ENCODE measurements at regions not wholly inside any gene's neighbourhood (a gene's known extent, or its start where the extent isn't known, plus 50 kb on each side); places are given as distances from the start of the nearest gene placed in this dataset.
"Not testable (repeated sequence)": the region's sequence is repeated elsewhere in the genome, so short reads cannot be mapped to it uniquely, and the experiment has no call there.

- DNase-seq, result no peak
These were observed 967.1 kb upstream of the ROBO1 start for GRCh38 chr3:80734920-80735319.

- DNase-seq, result no peak
These were observed 966.7 kb upstream of the ROBO1 start for GRCh38 chr3:80734483-80734882.

GRCh38 chr3:80733522-80734176 lies 965.9 kb upstream of the ROBO1 start:
- no peak for DNase-seq

DNA sequence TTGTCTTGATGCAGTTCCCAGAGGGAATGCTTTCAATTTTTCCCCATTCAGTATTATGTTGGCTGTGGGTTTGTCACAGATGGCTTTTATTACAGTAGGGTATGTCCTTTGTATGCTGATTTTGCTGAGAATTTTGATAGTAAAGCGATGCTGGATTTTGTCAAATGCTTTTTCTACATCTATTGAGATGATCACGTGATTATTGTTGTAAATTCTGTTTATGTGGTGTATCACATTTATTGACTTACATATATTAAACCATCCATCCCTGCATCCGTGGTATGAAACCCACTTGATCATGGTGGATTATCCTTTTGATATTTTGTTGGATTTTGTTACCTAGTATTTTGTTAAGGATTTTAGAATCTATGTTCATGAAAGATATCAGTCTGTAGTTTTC lies 959.8 kb upstream of the ROBO1 start:
- DNase-seq, result not testable (repeated sequence)

DNA sequence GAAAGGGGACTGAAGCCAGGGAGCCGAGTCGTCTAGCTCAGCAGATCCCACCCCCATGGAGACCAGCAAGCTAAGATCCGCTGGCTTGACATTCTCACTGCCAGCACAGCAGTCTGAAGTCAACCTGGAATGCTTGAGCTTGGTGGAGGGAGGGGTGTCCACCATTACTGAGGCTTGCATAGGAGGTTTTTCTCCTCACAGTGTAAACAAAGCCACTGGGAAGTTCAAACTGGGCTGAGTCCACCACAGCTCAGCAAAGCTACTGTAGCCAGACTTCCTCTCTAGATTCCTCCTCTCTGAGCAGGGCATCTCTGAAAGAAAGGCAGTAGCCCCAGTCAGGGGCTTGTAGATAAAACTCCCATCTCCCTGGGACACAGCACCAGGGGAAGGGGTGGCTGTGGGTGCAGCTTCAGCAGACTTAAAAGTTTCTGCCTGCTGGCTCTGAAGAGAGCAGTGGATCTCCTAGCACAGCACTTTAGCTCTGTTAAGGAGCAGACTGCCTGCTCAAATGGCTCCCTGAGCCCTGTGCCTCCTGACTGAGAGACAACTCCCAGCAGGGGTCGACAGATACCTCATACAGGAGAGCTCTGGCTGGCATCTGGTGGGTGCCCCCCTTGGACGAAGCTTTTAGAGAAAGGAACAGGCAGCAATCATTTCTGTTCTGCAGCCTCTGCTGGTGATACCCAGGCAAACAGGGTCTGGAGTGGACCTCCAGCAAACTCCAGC lies 942.0 kb upstream of the ROBO1 start:
- DNase-seq, result not testable (repeated sequence)

DNA sequence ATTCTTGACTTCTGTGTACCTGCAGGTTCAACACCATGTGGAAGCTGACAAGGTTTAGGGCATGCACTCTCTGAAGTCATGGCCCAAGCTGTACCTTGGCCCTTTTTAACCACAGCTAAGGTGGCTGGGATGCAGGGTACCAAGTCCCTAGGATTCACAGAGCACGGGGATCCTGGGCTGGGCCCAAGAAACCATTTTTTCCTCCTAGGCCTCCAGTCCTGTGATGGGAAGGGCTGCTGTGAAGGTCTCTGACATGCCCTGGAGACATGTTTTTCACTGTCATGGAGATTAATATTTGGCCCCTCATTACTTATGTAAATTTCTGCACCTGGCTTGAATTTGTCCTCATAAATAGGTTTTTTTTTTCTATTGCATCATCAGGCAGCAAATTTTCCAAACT lies 937.5 kb upstream of the ROBO1 start:
- no peak for DNase-seq

DNA sequence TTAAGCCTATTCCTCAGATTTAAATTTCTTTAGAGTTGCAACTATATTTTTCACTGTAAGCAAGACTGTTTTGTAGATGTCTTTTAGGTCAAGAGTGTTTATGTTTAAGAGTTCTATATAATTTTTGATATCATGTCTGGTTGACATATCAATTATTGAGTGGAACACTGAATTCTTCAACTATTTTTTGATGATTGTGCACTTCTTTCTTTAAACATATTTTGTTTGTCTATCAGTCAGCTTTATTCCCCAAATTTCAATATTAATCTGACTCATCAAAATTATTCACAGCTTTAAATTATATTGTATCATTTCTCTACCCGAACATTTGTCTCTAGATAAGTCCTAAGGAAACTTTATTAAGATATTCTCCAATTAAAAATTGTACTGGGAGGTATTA lies 933.6 kb upstream of the ROBO1 start:
- DNase-seq, result no peak

DNA sequence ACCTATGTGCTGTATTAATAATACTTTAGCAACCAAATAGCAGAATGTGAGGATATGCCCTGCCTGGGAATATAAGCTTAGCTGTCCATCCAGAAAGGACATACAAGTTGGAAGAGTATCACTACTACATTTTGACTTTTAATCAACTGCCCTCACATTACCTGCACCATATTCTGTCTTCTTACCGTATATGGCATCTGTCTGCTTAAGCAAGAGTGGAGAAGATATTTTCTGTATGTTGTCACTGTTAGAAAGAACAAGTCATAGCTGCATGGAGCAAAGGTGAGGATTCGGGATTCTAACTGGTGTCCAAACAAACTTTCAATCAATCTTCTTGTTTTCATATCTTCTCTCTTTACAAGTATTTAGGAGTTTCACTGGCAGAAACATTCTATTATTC lies 929.5 kb upstream of the ROBO1 start:
- DNase-seq, result no peak

DNA sequence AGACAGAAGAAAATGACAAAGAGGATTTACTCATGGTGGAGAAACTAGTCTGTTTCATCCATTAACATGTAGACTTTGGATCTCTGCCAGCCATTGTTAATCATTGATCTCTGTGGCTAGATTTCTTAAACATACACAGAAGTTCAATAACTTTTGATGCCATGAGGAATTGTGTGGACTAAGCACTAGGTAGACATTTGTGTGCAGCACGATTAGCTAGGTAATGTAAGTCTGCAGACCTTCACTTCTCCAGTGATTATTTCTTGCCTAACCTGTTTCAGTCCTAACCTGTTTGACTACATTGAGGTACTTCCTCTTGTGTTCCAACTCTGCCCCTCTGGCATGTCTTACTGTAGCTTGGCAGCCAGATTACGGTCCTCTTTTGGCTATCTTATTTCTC lies 928.5 kb upstream of the ROBO1 start:
- DNase-seq, result no peak

DNA sequence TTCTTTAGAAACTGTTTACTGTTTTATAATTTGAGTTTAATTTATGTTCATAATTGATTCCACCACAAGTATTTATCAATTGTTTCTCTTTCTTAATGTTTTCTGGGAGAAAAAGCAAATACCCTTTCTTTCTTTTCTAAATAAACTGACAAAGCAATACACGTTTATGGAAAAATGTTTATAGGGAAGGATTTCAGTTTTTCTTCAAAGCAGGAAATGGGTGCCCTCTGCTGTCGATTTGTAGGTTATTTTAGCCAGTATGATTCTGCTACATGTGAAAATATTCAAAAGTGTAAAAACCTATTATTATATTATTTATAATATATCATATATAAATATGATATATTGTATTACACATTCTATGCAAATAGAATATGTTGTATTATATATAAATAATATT lies 921.0 kb upstream of the ROBO1 start:
- DNase-seq, result no peak

DNA sequence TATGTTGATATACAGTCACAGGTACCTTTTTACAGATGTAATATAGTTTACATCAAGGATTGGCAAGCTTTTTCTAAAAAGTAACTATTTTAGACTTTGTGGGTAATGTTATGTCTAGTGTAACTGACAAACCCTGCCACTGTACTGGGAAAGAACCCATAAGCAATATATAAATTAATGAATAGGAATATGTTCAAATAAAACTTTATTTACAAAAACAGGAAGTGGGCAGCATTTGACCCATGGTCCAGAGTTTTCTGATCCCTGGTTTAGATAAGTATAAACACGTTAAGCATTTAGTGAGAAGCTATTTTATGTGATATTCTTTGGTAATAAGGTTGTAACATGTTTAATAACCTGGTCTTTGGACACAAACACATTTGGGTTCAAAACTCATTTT lies 915.2 kb upstream of the ROBO1 start:
- DNase-seq, result no peak

GRCh38 chr3:80682235-80682634 lies 914.4 kb upstream of the ROBO1 start:
- DNase-seq, result no peak

DNA sequence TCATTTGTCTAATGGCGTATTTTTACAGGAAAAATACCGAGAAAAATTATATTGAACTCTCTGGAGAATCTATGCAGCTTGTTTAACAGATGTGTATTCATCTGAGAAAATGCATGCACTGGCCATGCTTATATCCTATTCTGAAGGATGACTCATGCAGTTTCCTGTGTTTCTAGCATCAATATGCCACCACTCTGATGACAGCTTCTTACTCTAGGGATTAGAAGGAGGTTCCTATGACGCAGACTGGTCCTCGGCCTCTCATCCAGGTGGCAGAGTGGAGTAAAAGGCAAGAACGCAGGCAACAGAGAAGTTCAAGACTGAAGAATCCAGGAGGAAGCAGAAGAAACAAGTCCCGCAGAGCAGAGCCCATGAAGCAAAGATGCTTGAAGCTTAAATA lies 910.0 kb upstream of the ROBO1 start:
- DNase-seq, result peak in 1 of 51 donors; percentile 3

DNA sequence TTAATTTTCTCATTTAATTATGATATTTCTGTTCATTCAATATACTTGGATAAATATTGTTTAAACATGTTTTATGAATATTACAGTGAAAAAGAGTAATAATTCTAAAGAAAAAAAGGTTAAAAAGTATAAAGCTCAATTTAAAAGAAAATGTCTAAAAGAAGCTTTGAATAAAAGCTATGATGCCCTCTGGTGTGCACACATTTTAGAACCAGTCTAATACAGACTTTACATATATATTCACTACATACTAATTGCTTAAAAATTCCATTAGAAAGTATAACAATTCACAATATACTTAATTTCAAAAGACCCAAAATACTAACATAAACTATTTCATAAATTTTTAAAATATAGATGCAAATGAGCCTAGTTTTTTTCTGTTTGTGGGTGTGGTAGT lies 909.1 kb upstream of the ROBO1 start:
- DNase-seq, result no peak

- no peak for DNase-seq
These were observed 908.5 kb upstream of the ROBO1 start for GRCh38 chr3:80676261-80676660.

- no peak for DNase-seq
These were observed 908.0 kb upstream of the ROBO1 start for GRCh38 chr3:80675790-80676189.

- no peak for DNase-seq
These were observed 900.9 kb upstream of the ROBO1 start for GRCh38 chr3:80668600-80669294.

DNA sequence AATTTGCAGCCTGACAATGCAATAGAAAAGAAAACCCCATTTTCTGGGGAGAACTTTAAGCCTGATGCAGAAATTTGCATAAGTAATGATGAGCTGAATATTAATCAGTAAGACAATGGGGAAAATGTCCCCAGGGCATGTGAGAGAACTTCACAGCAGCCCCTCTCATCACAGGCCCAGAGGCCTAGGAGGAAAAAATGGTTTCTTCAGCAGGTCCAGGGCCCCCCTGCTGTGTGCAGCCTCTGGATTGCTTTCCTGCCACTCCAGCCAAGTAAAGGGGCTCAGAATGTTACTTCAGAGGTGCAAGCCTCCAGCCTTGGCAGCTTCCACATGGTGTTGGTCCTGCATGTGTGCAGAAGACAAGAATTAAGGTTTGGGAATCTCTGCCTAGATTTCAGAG lies 900.3 kb upstream of the ROBO1 start:
- no peak for DNase-seq

GRCh38 chr3:80663426-80663825 lies 895.6 kb upstream of the ROBO1 start:
- no peak for DNase-seq

GRCh38 chr3:80655216-80655615 lies 887.4 kb upstream of the ROBO1 start:
- peak in 1 of 51 donors; percentile 6 for DNase-seq

GRCh38 chr3:80649170-80649569 lies 881.4 kb upstream of the ROBO1 start:
- no peak for DNase-seq

DNA sequence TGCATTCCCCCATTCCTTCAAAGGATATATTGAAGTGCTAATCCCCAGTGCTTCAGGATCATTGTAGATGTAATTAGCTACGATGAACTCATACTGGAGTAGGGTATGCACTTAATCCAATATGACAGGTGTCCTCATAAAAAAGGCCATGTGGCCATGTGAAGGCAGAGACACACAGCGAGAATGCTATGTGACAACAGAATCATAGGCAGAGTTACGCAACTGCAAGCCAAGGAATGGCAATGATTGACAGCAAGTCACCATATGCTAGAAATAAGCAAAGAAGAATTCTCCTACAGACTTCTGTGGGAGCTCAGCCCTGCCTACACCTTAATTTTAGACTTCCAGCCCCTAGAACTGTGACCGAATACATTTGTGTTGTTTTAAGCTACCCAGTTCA lies 875.6 kb upstream of the ROBO1 start:
- DNase-seq, result no peak

Measured in hypothalamus (tissue), 51 donors.